LNCaP clone FGC (cell line): ENCODE measurements at regions not wholly inside any gene's neighbourhood (a gene's known extent, or its start where the extent isn't known, plus 50 kb on each side); places are given as distances from the start of the nearest gene placed in this dataset.
"Not testable (repeated sequence)": the region's sequence is repeated elsewhere in the genome, so short reads cannot be mapped to it uniquely, and the experiment has no call there.

Experiments used
- DNase-seq: peaks from one replicate; pipeline ENCODE4 v3.0.0-alpha.2; 2011; ENCODE audit warnings: low read depth
- H3K4me3 ChIP-seq: 2 replicates; pipeline ENCODE4 v1.5.1; 2011; ENCODE audit warnings: mild to moderate bottlenecking, low read depth, low read length, control low read depth
- CTCF ChIP-seq: IDR thresholded peaks from 2 replicates; pipeline ENCODE4 v1.5.1; 2012; ENCODE audit warnings: mild to moderate bottlenecking; ENCODE audit not compliant: control insufficient read depth, insufficient read depth; ENCODE audit errors: extremely low read depth

DNA sequence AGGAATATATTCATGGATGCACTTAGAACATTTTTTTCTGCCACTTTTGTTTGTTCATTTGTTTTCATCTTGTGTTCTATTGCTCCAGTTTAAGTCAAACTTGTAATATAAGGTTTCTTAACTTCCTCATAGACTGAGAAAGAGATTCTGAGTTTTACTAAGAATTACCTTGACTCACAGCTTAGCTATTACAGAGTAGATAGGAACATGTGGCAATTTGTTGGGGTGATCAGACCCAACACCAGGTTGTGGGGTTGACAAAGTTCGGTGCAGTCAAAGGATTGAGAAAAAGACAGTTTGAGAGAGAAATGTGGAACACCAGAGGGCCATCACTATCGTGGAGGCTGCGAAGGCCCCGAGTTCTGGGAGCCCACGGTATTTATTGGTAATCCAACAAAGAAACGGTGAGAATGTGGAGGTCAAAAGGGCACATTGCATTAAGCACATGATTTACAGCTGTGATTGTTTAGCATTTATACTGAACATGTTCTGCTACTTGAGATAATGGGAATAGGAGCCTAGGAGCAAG lies 2526.0 kb downstream of the PCDH9 start:
- H3K4me3 ChIP-seq = no peak overlapping the region
- DNase-seq = no peak
- no peak for TF ChIP-seq CTCF

GRCh38 chr13:64697226-64697625 lies 2532.9 kb downstream of the PCDH9 start:
- H3K4me3 ChIP-seq = no peak overlapping the region
- TF ChIP-seq CTCF = no peak
- no peak for DNase-seq

DNA sequence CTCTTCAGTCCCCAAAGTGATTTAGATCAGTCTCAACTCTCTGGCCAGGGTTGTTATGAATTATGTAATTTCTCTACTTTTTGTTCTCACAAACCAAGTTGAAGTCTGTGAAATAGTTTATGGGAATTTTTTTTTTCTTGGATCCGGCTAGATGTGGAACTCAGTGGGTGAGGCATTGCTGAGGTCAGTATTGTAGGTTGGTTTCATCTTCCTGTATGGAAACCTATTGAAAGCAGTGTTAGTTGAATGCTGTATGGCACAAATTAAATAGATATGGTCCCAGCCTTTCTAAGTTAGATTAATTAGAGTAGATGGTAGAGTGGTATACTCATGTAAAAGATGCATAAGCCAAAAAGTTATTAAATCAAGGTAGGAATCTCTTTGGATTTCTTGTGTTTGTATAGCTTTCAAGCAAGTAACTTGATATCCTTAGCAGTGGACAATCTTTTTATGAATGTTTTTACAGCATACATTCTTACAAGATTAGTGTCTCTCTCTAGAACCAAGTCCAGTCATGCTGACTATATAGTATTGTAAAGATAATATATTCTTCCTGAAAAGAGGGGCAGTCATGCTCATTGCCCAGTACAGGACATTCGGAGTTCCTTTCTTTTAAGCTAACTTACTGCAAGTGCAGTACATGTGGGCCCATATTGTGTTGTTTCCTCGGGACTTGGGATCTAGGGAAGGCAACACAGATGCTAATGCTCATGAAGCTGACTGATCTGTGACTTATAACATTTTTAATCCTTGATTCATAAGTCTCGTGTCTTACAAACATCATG lies 2541.1 kb downstream of the PCDH9 start:
- no peak for TF ChIP-seq CTCF
- H3K4me3 ChIP-seq = no peak overlapping the region
- DNase-seq = no peak

DNA sequence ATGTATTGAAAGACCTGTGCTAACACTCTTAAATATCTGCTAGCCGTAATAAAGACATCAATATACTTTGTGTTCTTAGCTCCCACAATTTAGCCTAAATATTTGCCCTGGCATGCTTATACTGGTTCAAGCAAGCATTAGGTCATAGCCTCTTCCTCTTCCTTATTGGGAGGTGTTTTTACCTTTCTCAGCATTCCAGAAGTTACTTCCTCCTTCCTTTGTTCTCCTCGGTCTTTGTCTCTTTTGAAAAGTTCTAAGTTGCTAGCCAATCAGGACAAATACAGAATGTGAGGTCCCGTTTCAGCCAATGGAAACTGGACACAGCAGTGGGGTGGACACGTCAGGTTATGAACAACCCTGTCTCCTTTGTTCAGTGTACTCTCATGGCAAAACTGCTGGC lies 2543.6 kb downstream of the PCDH9 start:
- peak; percentile 10 for DNase-seq
- H3K4me3 ChIP-seq = not testable (repeated sequence)

- no peak overlapping the region for H3K4me3 ChIP-seq
- no peak for TF ChIP-seq CTCF
- DNase-seq = no peak
These were observed 2545.3 kb downstream of the PCDH9 start for GRCh38 chr13:64684685-64685431.

- no peak for TF ChIP-seq CTCF
- DNase-seq = no peak
- H3K4me3 ChIP-seq = no peak overlapping the region
These were observed 2546.0 kb downstream of the PCDH9 start for GRCh38 chr13:64684108-64684507.

GRCh38 chr13:64680739-64681138 lies 2549.4 kb downstream of the PCDH9 start:
- DNase-seq = no peak
- TF ChIP-seq CTCF = no peak
- H3K4me3 ChIP-seq = no peak overlapping the region
